AG10803 (cell line): ENCODE measurements at regions not wholly inside any gene's neighbourhood (a gene's known extent, or its start where the extent isn't known, plus 50 kb on each side); places are given as distances from the start of the nearest gene placed in this dataset.
A peak's percentile ranks its signal among the peaks of the same experiment; 100 is the strongest.

Experiments used
- DNase-seq: peaks from one replicate; pipeline ENCODE4 v3.0.0; 2010; ENCODE audit warnings: low read depth
- H3K4me3 ChIP-seq: 2 replicates; pipeline ENCODE4 v1.5.1; 2011; ENCODE audit warnings: mild to moderate bottlenecking, low read length, control low read depth
- CTCF ChIP-seq: conservative IDR thresholded peaks from 2 replicates; pipeline ENCODE4 v1.5.1; 2011; ENCODE audit warnings: mild to moderate bottlenecking, low read length, control low read depth, inconsistent platforms

DNA sequence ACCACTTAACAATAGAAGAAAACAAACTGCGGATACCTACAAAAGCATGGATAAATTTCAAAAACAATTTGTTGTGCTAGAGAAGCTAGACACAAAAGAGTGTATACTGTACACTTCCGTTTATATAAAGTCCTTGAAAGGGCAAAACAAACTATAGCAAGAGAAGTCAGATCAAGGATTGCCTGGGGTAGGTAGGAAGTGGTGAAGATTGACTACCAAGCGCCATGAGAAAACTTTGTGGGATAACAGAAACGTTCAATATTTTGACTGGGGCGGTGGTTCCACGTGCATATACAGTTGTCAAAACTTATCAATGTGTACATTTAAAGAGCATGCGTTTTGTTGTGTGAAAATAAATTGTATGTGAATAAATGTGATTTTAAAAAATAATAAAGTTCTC, 55.6 kb upstream of the CCL2 start:
- DNase-seq: no peak
- H3K4me3 ChIP-seq: no peak overlapping the region
- no peak for TF ChIP-seq CTCF

GRCh38 chr17:34199932-34200534, 55.1 kb upstream of the CCL2 start:
- TF ChIP-seq CTCF: peak; percentile 100
- no peak overlapping the region for H3K4me3 ChIP-seq
- peak; percentile 82 for DNase-seq

GRCh38 chr17:34201225-34201624, 53.9 kb upstream of the CCL2 start:
- no peak for TF ChIP-seq CTCF
- H3K4me3 ChIP-seq: no peak overlapping the region
- DNase-seq: no peak

- no peak for DNase-seq
- no peak overlapping the region for H3K4me3 ChIP-seq
- TF ChIP-seq CTCF: no peak
Measured at GRCh38 chr17:34201767-34202166, 53.3 kb upstream of the CCL2 start.

DNA sequence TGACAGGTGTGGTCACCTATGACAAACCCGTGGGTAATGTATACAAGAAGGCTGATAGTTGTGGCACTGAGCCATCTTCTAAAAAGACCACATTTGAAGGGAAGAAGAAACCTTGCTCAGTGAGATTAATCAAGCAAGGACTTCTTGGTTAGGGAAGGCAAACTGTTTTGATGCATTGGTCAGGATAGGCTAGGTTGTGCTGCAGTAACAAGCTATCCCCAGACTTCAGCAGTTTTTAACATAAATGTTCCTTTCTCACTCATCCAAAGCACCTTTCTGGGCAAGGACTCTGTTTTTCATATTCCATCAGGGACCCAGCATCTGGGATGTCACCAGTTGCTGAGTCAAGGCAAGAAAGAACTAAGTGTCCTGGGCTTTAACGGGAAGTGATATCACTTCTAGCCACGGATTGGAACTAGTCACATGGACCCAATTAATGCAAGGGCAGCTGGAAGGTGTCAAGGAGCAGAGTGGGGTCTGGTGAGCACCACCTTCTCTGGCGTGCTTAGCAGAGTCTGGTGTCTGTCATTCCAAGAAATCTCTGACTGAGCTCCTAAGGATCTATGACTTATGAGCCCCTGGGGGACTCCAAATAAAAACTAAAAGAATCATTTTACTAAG, 52.0 kb upstream of the CCL2 start:
- H3K4me3 ChIP-seq: no peak overlapping the region
- no peak for DNase-seq
- no peak for TF ChIP-seq CTCF

DNA sequence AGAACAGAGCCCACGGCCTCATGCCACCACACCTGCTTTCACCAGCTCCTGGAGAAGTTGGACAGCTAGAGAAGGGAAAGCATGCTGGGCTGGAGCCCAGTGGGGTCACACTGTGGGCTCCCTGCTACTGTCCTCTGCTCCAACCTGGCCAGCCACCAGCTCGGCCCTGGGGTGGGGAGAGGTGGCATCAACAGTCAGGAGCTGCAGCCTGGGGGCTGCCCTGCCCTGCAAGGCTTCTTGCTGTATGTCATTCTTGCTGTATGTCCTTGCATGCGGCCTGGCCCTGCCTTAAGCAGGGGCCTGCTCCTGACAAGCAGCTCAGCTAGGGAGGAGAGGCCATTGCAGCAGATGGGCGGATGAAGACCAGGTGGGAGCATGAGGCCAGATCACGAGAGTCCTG, 50.7 kb upstream of the CCL2 start:
- DNase-seq: no peak
- H3K4me3 ChIP-seq: no peak overlapping the region
- no peak for TF ChIP-seq CTCF
